ENCODE measurements at regions not wholly inside any gene's neighbourhood (a gene's known extent, or its start where the extent isn't known, plus 50 kb on each side); places are given as distances from the start of the nearest gene placed in this dataset.

DNA sequence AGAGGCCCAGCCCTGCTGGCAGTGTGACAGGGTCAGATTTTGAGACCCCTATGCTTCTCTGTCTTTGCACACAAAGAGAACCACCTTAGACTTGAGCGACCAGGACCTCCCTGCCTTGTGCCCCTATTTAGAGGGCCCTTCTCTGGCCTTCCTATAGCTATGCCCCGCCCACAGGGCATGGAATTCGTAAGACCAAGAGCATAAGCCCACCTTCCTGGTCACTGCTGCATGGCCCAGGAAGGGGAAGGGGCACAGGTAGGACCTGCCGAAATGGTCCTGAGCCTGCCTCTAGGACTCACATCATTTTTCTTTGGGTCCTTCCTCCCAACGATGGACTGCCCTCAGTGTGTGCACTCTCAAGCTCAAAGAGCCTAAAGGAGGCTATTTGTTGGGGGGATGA, 65.1 kb upstream of the SRSF6 start:
- TF ChIP-seq, protein P1, sequence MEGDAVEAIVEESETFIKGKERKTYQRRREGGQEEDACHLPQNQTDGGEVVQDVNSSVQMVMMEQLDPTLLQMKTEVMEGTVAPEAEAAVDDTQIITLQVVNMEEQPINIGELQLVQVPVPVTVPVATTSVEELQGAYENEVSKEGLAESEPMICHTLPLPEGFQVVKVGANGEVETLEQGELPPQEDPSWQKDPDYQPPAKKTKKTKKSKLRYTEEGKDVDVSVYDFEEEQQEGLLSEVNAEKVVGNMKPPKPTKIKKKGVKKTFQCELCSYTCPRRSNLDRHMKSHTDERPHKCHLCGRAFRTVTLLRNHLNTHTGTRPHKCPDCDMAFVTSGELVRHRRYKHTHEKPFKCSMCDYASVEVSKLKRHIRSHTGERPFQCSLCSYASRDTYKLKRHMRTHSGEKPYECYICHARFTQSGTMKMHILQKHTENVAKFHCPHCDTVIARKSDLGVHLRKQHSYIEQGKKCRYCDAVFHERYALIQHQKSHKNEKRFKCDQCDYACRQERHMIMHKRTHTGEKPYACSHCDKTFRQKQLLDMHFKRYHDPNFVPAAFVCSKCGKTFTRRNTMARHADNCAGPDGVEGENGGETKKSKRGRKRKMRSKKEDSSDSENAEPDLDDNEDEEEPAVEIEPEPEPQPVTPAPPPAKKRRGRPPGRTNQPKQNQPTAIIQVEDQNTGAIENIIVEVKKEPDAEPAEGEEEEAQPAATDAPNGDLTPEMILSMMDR (IDR thresholded peaks at IDR 0.05; ENCODE audit: insufficient read depth, low read depth, low read length) = no peak
- DNase-seq (ENCODE audit: low read depth) = no peak
- H3K36me3 ChIP-seq (ENCODE audit: control insufficient read depth, insufficient read depth, low read length) = no peaks in the 10 kb centered on the region
- ChIA-PET CTCF (interaction anchor here (1.3 to 1.8 kb wide), 2 partner anchors 12 to 16 kb away, joined by 3 to 8 read pairs; no protein-coding TSS in a partner anchor), POLR2A (no interaction called here)
- no peaks in the 10 kb centered on the region for H3K27me3 ChIP-seq (ENCODE audit: control insufficient read depth, insufficient read depth, low read length)
- no peak overlapping the region for H3K4me3 ChIP-seq (ENCODE audit: low read depth, low read length)

DNA sequence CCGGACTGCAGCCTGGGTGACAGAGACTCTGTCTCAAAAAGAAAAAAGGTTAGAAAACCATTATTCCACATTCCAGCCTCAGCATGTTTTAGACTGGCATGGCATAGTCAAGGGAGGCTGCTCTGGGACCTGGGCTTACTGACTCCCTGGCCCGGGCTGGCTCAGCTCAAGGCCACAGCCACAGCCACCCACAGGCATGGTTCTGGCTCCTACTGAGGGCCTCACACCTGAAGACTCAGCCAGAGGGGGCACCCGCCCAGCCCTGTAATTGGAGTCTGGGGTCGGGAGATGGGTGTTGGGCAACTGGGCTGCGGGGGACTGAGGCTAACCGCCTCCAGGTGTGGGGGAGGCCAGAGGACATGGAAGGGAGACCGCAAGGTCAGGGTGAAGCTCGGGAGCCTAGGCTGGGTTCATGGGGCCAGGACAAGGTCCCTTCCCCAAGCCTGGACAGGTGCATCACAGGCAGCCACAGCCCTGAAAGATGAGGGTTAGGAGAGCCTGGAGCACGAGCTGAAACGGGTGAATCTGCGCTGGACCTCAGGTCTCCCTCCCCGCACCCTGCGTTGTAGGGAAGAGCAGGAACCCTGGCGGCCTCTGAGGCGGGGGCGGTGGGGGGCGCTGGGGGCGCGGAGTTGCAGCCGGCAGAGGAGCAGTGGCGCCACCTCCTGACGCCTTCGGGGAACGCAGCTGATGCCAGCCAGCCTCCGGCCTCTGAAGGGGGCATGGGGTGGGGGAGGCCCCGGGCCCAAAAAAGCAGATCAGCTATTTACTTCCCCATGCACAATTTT, 67.7 kb upstream of the SRSF6 start:
- DNase-seq (ENCODE audit: low read depth) = no peak
- H3K4me3 ChIP-seq (ENCODE audit: low read depth, low read length) = no peak overlapping the region
- ChIA-PET POLR2A (no interaction called here), CTCF (interaction anchor here (1.0 to 2.6 kb wide), 3 partner anchors 10 to 191 kb away, joined by 3 to 12 read pairs (median 3); no protein-coding TSS in a partner anchor)
- no peaks in the 10 kb centered on the region for H3K36me3 ChIP-seq (ENCODE audit: control insufficient read depth, insufficient read depth, low read length)
- H3K27me3 ChIP-seq (ENCODE audit: control insufficient read depth, insufficient read depth, low read length) = no peaks in the 10 kb centered on the region
- TF ChIP-seq, protein P1 (IDR thresholded peaks at IDR 0.05; ENCODE audit: insufficient read depth, low read depth, low read length) = peak; percentile 61

DNA sequence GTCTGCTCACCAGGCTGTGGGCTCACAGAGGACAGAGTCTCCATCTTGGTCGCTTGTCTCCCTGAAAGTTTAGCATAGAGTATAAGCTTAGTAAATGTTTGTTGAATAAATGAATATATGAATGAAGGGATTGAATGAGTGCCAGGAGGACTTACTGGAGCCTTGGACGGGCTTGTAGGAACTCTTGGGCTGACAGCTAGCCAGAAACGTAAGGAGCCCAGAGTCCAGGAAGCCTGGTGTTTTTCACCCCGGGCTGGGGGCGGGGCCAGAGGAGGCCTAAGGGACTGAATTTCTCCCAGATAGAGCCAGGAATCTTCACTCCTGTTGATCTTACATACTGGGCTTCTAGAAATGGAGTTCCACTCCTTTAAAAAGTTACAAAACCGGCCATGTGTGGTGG, 68.5 kb upstream of the SRSF6 start:
- CTCF ChIA-PET = interaction anchor here (1.5 to 2.6 kb wide), 2 partner anchors 9 to 20 kb away, joined by 5 to 12 read pairs; no protein-coding TSS in a partner anchor
- no peak for DNase-seq (ENCODE audit: low read depth)
- Histone ChIP-seq H3K36me3 (ENCODE audit: control insufficient read depth, insufficient read depth, low read length) (no peaks in the 10 kb centered on the region), H3K27me3 (ENCODE audit: control insufficient read depth, insufficient read depth, low read length) (no peaks in the 10 kb centered on the region), H3K4me3 (ENCODE audit: low read depth, low read length) (no peak overlapping the region)
- POLR2A ChIA-PET = no interaction called here
- TF ChIP-seq, protein P1 (IDR thresholded peaks at IDR 0.05; ENCODE audit: insufficient read depth, low read depth, low read length) = no peak

DNA sequence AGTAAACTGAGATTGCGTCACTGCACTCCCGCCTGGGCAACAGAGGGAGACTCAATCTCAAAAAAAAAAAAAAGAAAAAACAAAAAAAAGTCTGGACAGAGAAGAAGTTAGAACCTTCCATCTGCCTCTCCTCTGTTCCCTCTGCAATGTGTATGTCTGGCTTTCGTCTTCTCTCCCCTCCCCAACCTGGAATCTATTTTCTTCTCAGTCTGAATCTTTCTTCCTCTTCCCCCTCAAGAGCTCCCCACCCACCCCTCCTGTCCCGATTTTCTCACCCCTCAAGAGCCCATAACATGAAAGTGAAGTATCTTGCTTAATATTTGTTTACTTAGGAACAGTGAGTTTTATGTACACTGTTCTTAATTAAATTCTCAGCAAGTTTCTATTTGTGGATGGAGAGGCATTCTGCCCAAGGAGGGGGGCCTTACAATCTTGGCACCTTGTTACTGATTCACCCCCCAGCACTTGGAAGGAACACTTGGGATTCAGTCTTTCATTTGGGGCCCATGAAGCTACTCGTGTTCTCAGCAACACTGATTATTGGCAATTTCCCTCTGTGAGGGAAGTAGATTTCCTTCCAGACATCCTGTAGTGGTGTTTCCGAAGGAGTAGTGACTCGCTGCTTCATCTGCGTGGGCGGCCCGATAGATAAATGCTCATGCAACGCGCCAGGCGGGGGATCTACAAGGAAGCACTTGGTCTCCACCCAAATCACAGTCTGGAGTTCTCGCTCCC, 69.3 kb upstream of the SRSF6 start:
- no peak for DNase-seq (ENCODE audit: low read depth)

DNA sequence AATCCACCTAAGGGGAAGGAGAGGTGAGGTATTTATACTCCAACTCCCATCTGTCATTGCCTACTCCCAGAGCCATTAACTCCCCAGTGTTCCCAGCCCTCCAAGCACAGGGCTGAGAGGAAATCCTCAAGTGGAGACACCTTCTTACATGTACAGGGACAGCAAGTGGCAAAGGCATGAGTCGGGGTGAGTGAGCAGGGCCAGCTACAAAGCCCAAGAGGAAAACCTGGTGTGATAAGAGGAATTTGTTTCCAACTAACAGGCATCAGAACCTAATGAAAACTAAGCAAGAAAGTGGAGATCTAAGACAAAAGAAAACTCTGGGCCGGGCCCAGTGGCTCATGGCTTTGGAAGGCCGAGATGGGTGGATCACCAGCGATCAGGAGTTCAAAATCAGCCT, 70.0 kb upstream of the SRSF6 start:
- DNase-seq (ENCODE audit: low read depth) = no peak
- ChIA-PET CTCF (no interaction called here), POLR2A (no interaction called here)
- no peak overlapping the region for H3K4me3 ChIP-seq (ENCODE audit: low read depth, low read length)
- TF ChIP-seq, protein P1 (IDR thresholded peaks at IDR 0.05; ENCODE audit: insufficient read depth, low read depth, low read length) = no peak
- H3K27me3 ChIP-seq (ENCODE audit: control insufficient read depth, insufficient read depth, low read length) = no peaks in the 10 kb centered on the region
- H3K36me3 ChIP-seq (ENCODE audit: control insufficient read depth, insufficient read depth, low read length) = no peaks in the 10 kb centered on the region

More for the DNA sequence above, 69.3 kb upstream of the SRSF6 start:
- POLR2A ChIA-PET = no interaction called here
- CTCF ChIA-PET = interaction anchor here (1.5 kb wide), 1 partner anchor 21 kb away, joined by 5 read pairs; no protein-coding TSS in a partner anchor
- H3K4me3 ChIP-seq (ENCODE audit: low read depth, low read length) = no peak overlapping the region
- TF ChIP-seq, protein P1 (IDR thresholded peaks at IDR 0.05; ENCODE audit: insufficient read depth, low read depth, low read length) = no peak
- H3K27me3 ChIP-seq (ENCODE audit: control insufficient read depth, insufficient read depth, low read length) = no peaks in the 10 kb centered on the region
- H3K36me3 ChIP-seq (ENCODE audit: control insufficient read depth, insufficient read depth, low read length) = no peaks in the 10 kb centered on the region
